A172 (cell line): ENCODE measurements at regions not wholly inside any gene's neighbourhood (a gene's known extent, or its start where the extent isn't known, plus 50 kb on each side); places are given as distances from the start of the nearest gene placed in this dataset.
A peak's percentile ranks its signal among the peaks of the same experiment; 100 is the strongest.

Experiments used
- DNase-seq: peaks from one replicate; pipeline ENCODE4 v3.0.0-alpha.2; 2015; ENCODE audit warnings: low spot score

- no peak for DNase-seq
Observed at GRCh38 chr6:21381331-21381963, 212.1 kb upstream of the SOX4 start.

- no peak for DNase-seq
Observed at GRCh38 chr6:21382821-21383449, 210.6 kb upstream of the SOX4 start.

- no peak for DNase-seq
Observed at GRCh38 chr6:21383450-21384085, 210.0 kb upstream of the SOX4 start.

GRCh38 chr6:21384216-21384615 lies 209.3 kb upstream of the SOX4 start:
- DNase-seq, result no peak

GRCh38 chr6:21386744-21387143 lies 206.8 kb upstream of the SOX4 start:
- DNase-seq, result no peak

GRCh38 chr6:21390532-21391213 lies 202.9 kb upstream of the SOX4 start:
- no peak for DNase-seq

- no peak for DNase-seq
Observed at GRCh38 chr6:21392177-21392576, 201.4 kb upstream of the SOX4 start.

GRCh38 chr6:21393441-21394165 lies 199.9 kb upstream of the SOX4 start:
- DNase-seq, result no peak

- no peak for DNase-seq
Observed at GRCh38 chr6:21395121-21395520, 198.4 kb upstream of the SOX4 start.

GRCh38 chr6:21396313-21396712 lies 197.2 kb upstream of the SOX4 start:
- peak; percentile 41 for DNase-seq

GRCh38 chr6:21398741-21399325 lies 194.7 kb upstream of the SOX4 start:
- no peak for DNase-seq

GRCh38 chr6:21402368-21402767 lies 191.2 kb upstream of the SOX4 start:
- DNase-seq, result no peak

- DNase-seq, result no peak
Observed at GRCh38 chr6:21404577-21404976, 189.0 kb upstream of the SOX4 start.

GRCh38 chr6:21406316-21406715 lies 187.2 kb upstream of the SOX4 start:
- DNase-seq, result no peak

- no peak for DNase-seq
Observed at GRCh38 chr6:21409231-21409630, 184.3 kb upstream of the SOX4 start.

GRCh38 chr6:21413428-21413827 lies 180.1 kb upstream of the SOX4 start:
- no peak for DNase-seq

- DNase-seq, result no peak
Observed at GRCh38 chr6:21414065-21414464, 179.5 kb upstream of the SOX4 start.

GRCh38 chr6:21420146-21420878 lies 173.2 kb upstream of the SOX4 start:
- DNase-seq, result no peak

GRCh38 chr6:21420926-21421325 lies 172.6 kb upstream of the SOX4 start:
- DNase-seq, result no peak

GRCh38 chr6:21423106-21423854 lies 170.3 kb upstream of the SOX4 start:
- DNase-seq, result no peak
